CD4-positive, CD25-positive, alpha-beta regulatory T cell (primary cell): ENCODE measurements at regions not wholly inside any gene's neighbourhood (a gene's known extent, or its start where the extent isn't known, plus 50 kb on each side); places are given as distances from the start of the nearest gene placed in this dataset.

Experiments used
- ATAC-seq, 2 donors: fragments of 150-1000 bp; cut with Tn5 transposase; one replicate each; pipeline ENCODE4 v1.10.0; 2021; ENCODE audit warnings: low read depth in 2 of 2, moderate number of reproducible peaks in 2 of 2, moderate library complexity in 1 of 2
- DNase-seq, 3 donors: peaks; one replicate each; pipeline versions ENCODE4 v3.0.0 to v3.0.0-alpha.2; 2012 to 2022; ENCODE audit warnings: mixed read lengths in 1 of 3
- H3K27ac ChIP-seq: one replicate; pipeline ENCODE4 v1.7.0; 2013; ENCODE audit warnings: mild to moderate bottlenecking, low read length; ENCODE audit not compliant: insufficient read depth, poor library complexity, severe bottlenecking
- H3K27me3 ChIP-seq: one replicate; pipeline ENCODE4 v1.7.0; 2013; ENCODE audit warnings: low read length; ENCODE audit not compliant: control insufficient read depth, insufficient read depth
- H3K36me3 ChIP-seq: one replicate; pipeline ENCODE4 v1.7.0; 2013; ENCODE audit warnings: mild to moderate bottlenecking, low read length, moderate library complexity; ENCODE audit not compliant: control insufficient read depth, insufficient read depth
- H3K4me1 ChIP-seq: 2 replicates; pipeline ENCODE4 v1.7.0; 2013; ENCODE audit warnings: mild to moderate bottlenecking, low read length; ENCODE audit not compliant: insufficient read depth, control insufficient read depth, poor library complexity, severe bottlenecking
- H3K4me3 ChIP-seq: one replicate; pipeline ENCODE4 v1.7.0; 2013; ENCODE audit warnings: low read depth, mild to moderate bottlenecking, low read length, moderate library complexity
- H3K9me3 ChIP-seq, 2 experiments: 1 replicate in 1 of 2; 2 replicates in 1 of 2; pipeline ENCODE4 v1.7.0; 2013; ENCODE audit warnings: low read length in 2 of 2, mild to moderate bottlenecking in 1 of 2, moderate library complexity in 1 of 2; ENCODE audit not compliant: control insufficient read depth in 2 of 2
- H3K27ac Mint-ChIP-seq, 3 donors: one replicate each; pipeline ENCODE4 v1.8.0; 2020 to 2022; ENCODE audit warnings: mild to moderate bottlenecking in 3 of 3, mixed read lengths in 3 of 3, moderate library complexity in 2 of 3
- H3K27me3 Mint-ChIP-seq: one replicate; pipeline ENCODE4 v1.8.0; 2022; ENCODE audit warnings: mild to moderate bottlenecking, mixed read lengths
- H3K36me3 Mint-ChIP-seq: one replicate; pipeline ENCODE4 v1.8.0; 2020; ENCODE audit warnings: mixed read lengths
- H3K4me1 Mint-ChIP-seq, 4 donors: one replicate each; pipeline ENCODE4 v1.8.0; 2020 to 2022; ENCODE audit warnings: mixed read lengths in 4 of 4, mild to moderate bottlenecking in 1 of 4
- H3K4me3 Mint-ChIP-seq, 4 donors: one replicate each; pipeline ENCODE4 v1.8.0; 2020 to 2022; ENCODE audit warnings: mild to moderate bottlenecking in 4 of 4, mixed read lengths in 4 of 4, moderate library complexity in 3 of 4
- H3K9me3 Mint-ChIP-seq, 7 donors: one replicate each; pipeline ENCODE4 v1.8.0; 2020 to 2022; ENCODE audit warnings: mixed read lengths in 7 of 7, mild to moderate bottlenecking in 3 of 7, moderate library complexity in 2 of 7

DNA sequence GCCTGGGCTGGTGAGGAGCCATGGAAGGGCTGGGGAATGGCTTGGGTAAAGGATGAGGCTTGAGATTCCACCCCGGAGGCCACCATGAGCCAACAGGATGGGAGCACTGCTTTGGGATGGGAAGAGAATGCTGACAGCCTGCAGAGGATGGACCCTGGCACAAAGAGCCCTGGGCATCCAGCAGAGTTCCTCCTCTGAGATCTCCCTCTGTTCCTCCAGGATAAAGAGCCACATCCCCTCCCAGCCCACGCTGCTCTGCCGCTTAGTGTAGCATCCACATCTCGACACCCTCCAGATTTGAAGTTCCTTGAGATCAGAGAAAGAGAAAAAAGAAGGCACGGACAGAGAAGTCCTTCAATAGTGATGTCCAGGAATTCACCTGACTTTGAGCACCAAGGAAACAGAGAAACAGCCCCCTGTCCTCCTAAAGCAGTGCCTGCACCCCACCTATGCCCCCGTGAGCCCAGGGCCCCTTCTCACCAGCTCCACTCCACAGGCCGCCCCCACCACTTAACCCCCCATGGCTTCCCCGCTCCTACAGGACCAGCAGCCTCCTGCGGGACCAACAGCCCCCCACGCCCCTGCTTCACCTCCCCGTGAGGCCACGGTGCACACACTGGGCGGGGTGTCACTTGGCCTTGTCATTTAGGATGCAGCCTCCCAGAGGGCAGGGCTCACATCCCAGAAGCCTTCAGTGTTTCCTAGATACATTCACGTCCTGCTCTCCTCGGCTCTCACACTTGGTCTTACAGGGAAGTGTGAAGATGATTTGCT, 180.5 kb downstream of the SHANK2 start:
- DNase-seq (no peak), ATAC-seq (no peak)
- no peak overlapping the region for H3K4me3 ChIP-seq
- no peaks in the 10 kb centered on the region for H3K4me1 ChIP-seq
- Mint-ChIP-seq H3K9me3 (no peaks in the 10 kb centered on the region), H3K27ac (no peak overlapping the region), H3K4me1 (no peaks in the 10 kb centered on the region), H3K36me3 (no peaks in the 10 kb centered on the region), H3K4me3 (no peak overlapping the region), H3K27me3 (no peaks in the 10 kb centered on the region)
- no peaks in the 10 kb centered on the region for H3K27me3 ChIP-seq
- H3K36me3 ChIP-seq = no peaks in the 10 kb centered on the region
- no peak overlapping the region for H3K27ac ChIP-seq
- no peaks in the 10 kb centered on the region for H3K9me3 ChIP-seq

GRCh38 chr11:71070490-71071453, 181.6 kb downstream of the SHANK2 start:
- no peaks in the 10 kb centered on the region for H3K36me3 Mint-ChIP-seq
- no peaks in the 10 kb centered on the region for H3K36me3 ChIP-seq
- no peaks in the 10 kb centered on the region for H3K27me3 Mint-ChIP-seq
- H3K27me3 ChIP-seq = no peaks in the 10 kb centered on the region
- H3K4me3 Mint-ChIP-seq = no peak overlapping the region
- H3K27ac ChIP-seq = no peak overlapping the region
- H3K4me1 ChIP-seq = no peaks in the 10 kb centered on the region
- no peaks in the 10 kb centered on the region for H3K4me1 Mint-ChIP-seq
- H3K9me3 Mint-ChIP-seq = no peaks in the 10 kb centered on the region
- H3K27ac Mint-ChIP-seq = no peak overlapping the region
- DNase-seq (no peak), ATAC-seq (no peak)
- H3K9me3 ChIP-seq = no peaks in the 10 kb centered on the region
- H3K4me3 ChIP-seq = no peak overlapping the region

- H3K27ac ChIP-seq = no peak overlapping the region
- H3K36me3 Mint-ChIP-seq = no peaks in the 10 kb centered on the region
- H3K4me1 ChIP-seq = no peaks in the 10 kb centered on the region
- H3K4me1 Mint-ChIP-seq = no peaks in the 10 kb centered on the region
- no peaks in the 10 kb centered on the region for H3K27me3 ChIP-seq
- peaks cover 4% of the 10 kb centered on the region for H3K27me3 Mint-ChIP-seq
- no peaks in the 10 kb centered on the region for H3K9me3 Mint-ChIP-seq
- DNase-seq (no peak), ATAC-seq (no peak)
- no peak overlapping the region for H3K27ac Mint-ChIP-seq
- H3K4me3 ChIP-seq = no peak overlapping the region
- H3K4me3 Mint-ChIP-seq = no peak overlapping the region
- no peaks in the 10 kb centered on the region for H3K9me3 ChIP-seq
- H3K36me3 ChIP-seq = no peaks in the 10 kb centered on the region
These were observed 183.4 kb downstream of the SHANK2 start for GRCh38 chr11:71068963-71069362.

DNA sequence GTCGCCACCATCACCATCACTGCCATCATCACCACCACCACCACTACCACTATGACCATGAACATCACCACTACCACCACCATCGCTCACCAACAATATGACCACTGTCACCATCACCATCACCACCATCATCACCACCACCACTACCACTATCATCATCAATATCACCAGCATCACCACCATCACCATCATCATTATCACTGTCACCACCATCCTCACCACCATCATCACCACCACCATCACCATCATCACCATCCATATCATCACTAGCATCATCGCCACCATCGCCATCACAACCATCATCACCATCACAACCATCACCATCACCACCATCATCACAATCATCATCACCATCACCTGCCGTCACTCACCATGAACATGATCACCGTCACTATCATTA, 184.6 kb downstream of the SHANK2 start:
- H3K4me3 Mint-ChIP-seq = no peak overlapping the region
- DNase-seq (no peak), ATAC-seq (no peak)
- no peaks in the 10 kb centered on the region for H3K4me1 ChIP-seq
- H3K9me3 Mint-ChIP-seq = no peaks in the 10 kb centered on the region
- no peak overlapping the region for H3K27ac Mint-ChIP-seq
- H3K27me3 ChIP-seq = no peaks in the 10 kb centered on the region
- no peaks in the 10 kb centered on the region for H3K4me1 Mint-ChIP-seq
- H3K36me3 Mint-ChIP-seq = no peaks in the 10 kb centered on the region
- H3K4me3 ChIP-seq = no peak overlapping the region
- H3K27me3 Mint-ChIP-seq = peaks cover 4% of the 10 kb centered on the region
- no peaks in the 10 kb centered on the region for H3K36me3 ChIP-seq
- no peak overlapping the region for H3K27ac ChIP-seq
- no peaks in the 10 kb centered on the region for H3K9me3 ChIP-seq

DNA sequence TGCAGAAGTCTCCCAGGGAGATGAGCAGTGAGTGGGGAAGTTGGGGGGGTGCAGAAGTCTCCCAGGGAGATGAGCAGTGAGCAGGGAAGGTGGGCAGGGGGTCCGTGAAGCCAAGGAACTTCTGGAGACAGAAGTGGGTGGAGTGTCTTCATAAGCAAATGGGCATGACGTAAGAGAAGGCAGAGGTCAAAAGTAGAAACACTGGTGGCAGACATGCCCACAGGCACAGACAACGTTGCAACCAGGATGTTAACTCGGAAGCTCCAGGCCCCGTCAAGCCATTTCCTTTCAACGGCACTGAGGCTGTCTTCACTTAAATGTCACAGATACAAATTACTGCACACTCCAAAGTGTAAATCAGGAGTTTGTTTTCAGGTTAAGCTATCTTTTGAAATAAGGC, 186.1 kb downstream of the SHANK2 start:
- H3K36me3 ChIP-seq = no peaks in the 10 kb centered on the region
- Mint-ChIP-seq H3K27me3 (peaks cover 4% of the 10 kb centered on the region), H3K4me1 (no peaks in the 10 kb centered on the region), H3K27ac (no peak overlapping the region), H3K9me3 (no peaks in the 10 kb centered on the region), H3K4me3 (no peak overlapping the region), H3K36me3 (no peaks in the 10 kb centered on the region)
- ATAC-seq (no peak), DNase-seq (no peak)
- H3K4me3 ChIP-seq = no peak overlapping the region
- H3K4me1 ChIP-seq = no peaks in the 10 kb centered on the region
- no peaks in the 10 kb centered on the region for H3K27me3 ChIP-seq
- H3K27ac ChIP-seq = no peak overlapping the region
- no peaks in the 10 kb centered on the region for H3K9me3 ChIP-seq

DNA sequence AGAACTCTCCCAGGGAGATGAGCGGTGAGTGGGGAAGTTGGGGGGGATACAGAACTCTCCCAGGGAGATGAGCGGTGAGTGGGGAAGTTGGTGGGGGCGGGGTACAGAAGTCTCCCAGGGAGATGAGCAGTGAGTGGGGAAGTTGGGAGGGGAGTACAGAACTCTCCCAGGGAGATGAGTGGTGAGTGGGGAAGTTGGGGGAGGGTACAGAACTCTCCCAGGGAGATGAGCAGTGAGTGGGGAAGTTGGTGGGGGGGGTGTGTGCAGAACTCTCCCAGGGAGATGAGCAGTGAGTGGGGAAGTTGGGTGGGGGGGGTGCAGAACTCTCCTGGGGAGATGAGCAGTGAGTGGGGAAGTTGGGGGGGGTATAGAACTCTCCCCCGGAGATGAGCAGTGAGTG, 186.5 kb downstream of the SHANK2 start:
- Histone ChIP-seq H3K27ac (no peak overlapping the region), H3K4me1 (no peaks in the 10 kb centered on the region), H3K27me3 (no peaks in the 10 kb centered on the region), H3K4me3 (no peak overlapping the region), H3K36me3 (no peaks in the 10 kb centered on the region), H3K9me3 (no peaks in the 10 kb centered on the region)
- no peak overlapping the region for H3K27ac Mint-ChIP-seq
- no peaks in the 10 kb centered on the region for H3K4me1 Mint-ChIP-seq
- no peak overlapping the region for H3K4me3 Mint-ChIP-seq
- H3K9me3 Mint-ChIP-seq = no peaks in the 10 kb centered on the region
- peaks cover 4% of the 10 kb centered on the region for H3K27me3 Mint-ChIP-seq
- no peak for DNase-seq
- no peaks in the 10 kb centered on the region for H3K36me3 Mint-ChIP-seq
- ATAC-seq = no peak

GRCh38 chr11:71064702-71065515, 187.5 kb downstream of the SHANK2 start:
- Mint-ChIP-seq H3K4me3 (no peak overlapping the region), H3K9me3 (no peaks in the 10 kb centered on the region), H3K4me1 (no peaks in the 10 kb centered on the region), H3K27ac (no peak overlapping the region), H3K27me3 (peaks cover 4% of the 10 kb centered on the region), H3K36me3 (no peaks in the 10 kb centered on the region)
- Histone ChIP-seq H3K27me3 (no peaks in the 10 kb centered on the region), H3K4me1 (no peaks in the 10 kb centered on the region), H3K4me3 (no peak overlapping the region), H3K36me3 (no peaks in the 10 kb centered on the region), H3K9me3 (no peaks in the 10 kb centered on the region), H3K27ac (no peak overlapping the region)
- ATAC-seq = no peak
- no peak for DNase-seq
